Neural crest cell (in vitro differentiated cells): ENCODE measurements at regions not wholly inside any gene's neighbourhood (a gene's known extent, or its start where the extent isn't known, plus 50 kb on each side); places are given as distances from the start of the nearest gene placed in this dataset.

Experiments
- DNase-seq: peaks from one replicate; pipeline ENCODE4 v3.0.0; 2021; ENCODE audit warnings: low read depth, mixed read lengths, low spot score
- H3K27ac Mint-ChIP-seq: one replicate; pipeline ENCODE4 v1.8.0; 2021; ENCODE audit warnings: mild to moderate bottlenecking, mixed read lengths; ENCODE audit not compliant: unreplicated experiment
- H3K27me3 Mint-ChIP-seq: 2 replicates; pipeline ENCODE4 v1.8.0; 2021; ENCODE audit warnings: low read depth, mild to moderate bottlenecking, mixed read lengths
- H3K36me3 Mint-ChIP-seq: 2 replicates; pipeline ENCODE4 v1.8.0; 2021; ENCODE audit warnings: low read depth, mild to moderate bottlenecking, mixed read lengths
- H3K4me1 Mint-ChIP-seq: 2 replicates; pipeline ENCODE4 v1.8.0; 2021; ENCODE audit warnings: mixed read lengths
- H3K4me3 Mint-ChIP-seq: one replicate; pipeline ENCODE4 v1.8.0; 2021; ENCODE audit warnings: mild to moderate bottlenecking, mixed read lengths
- H3K9me3 Mint-ChIP-seq: 2 replicates; pipeline ENCODE4 v1.8.0; 2021; ENCODE audit warnings: mixed read lengths
- CTCF ChIP-seq: fragments of 200-600 bp; sonication (generic); conservative IDR thresholded peaks from 2 replicates; pipeline ENCODE4 v1.5.0; 2021; ENCODE audit warnings: antibody characterized with exemption, mild to moderate bottlenecking

DNA sequence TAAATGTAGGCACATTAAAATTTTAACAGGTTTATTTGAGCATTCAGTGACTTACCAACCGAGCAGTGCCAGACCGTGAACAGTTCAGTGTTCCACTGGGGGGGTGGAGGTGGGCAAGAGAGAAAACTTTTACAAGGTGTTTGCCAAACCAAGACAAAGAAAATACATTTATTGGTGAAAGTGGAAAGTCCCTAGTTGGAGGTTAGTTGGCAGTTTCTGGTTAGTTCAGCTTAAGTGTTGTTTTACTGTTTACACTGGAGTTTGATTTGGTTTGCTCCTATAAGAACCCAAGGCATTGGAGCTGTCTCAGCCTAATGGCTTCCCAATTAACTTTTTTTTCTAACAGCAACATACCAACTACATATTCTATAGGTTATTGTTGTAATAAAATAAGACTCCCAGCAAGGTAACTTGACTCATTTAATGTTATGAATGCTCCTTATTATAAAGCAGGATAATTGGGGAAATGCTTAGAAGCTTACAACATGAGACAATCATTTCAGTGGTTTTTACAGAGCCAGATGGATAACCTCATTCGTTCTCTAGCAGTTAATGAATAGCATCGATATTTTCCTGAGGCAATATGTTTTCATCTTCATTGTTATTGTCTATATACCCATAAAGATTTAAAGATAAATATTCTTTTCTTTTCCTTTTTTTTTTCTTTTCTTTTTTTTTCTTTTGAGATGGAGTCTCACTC lies 115.8 kb downstream of the ETNK1 start:
- no peaks in the 10 kb centered on the region for H3K4me1 Mint-ChIP-seq
- H3K27ac Mint-ChIP-seq, result no peak overlapping the region
- no peak for DNase-seq
- TF ChIP-seq CTCF, result no peak
- no peaks in the 10 kb centered on the region for H3K36me3 Mint-ChIP-seq
- peaks cover 7% of the 10 kb centered on the region for H3K9me3 Mint-ChIP-seq
- H3K4me3 Mint-ChIP-seq, result no peak overlapping the region
- no peaks in the 10 kb centered on the region for H3K27me3 Mint-ChIP-seq

- DNase-seq, result no peak
- TF ChIP-seq CTCF, result no peak
- H3K27ac Mint-ChIP-seq, result no peak overlapping the region
- H3K27me3 Mint-ChIP-seq, result no peaks in the 10 kb centered on the region
- no peak overlapping the region for H3K4me3 Mint-ChIP-seq
- no peaks in the 10 kb centered on the region for H3K4me1 Mint-ChIP-seq
- peaks cover 4% of the 10 kb centered on the region for H3K9me3 Mint-ChIP-seq
- no peaks in the 10 kb centered on the region for H3K36me3 Mint-ChIP-seq
Measured at GRCh38 chr12:22743700-22744099, 118.7 kb downstream of the ETNK1 start.

- no peak for TF ChIP-seq CTCF
- H3K36me3 Mint-ChIP-seq, result no peaks in the 10 kb centered on the region
- H3K9me3 Mint-ChIP-seq, result peaks cover 2% of the 10 kb centered on the region
- no peaks in the 10 kb centered on the region for H3K27me3 Mint-ChIP-seq
- H3K27ac Mint-ChIP-seq, result no peak overlapping the region
- no peaks in the 10 kb centered on the region for H3K4me1 Mint-ChIP-seq
- H3K4me3 Mint-ChIP-seq, result no peak overlapping the region
- DNase-seq, result no peak
Measured at GRCh38 chr12:22744197-22744596, 119.2 kb downstream of the ETNK1 start.

DNA sequence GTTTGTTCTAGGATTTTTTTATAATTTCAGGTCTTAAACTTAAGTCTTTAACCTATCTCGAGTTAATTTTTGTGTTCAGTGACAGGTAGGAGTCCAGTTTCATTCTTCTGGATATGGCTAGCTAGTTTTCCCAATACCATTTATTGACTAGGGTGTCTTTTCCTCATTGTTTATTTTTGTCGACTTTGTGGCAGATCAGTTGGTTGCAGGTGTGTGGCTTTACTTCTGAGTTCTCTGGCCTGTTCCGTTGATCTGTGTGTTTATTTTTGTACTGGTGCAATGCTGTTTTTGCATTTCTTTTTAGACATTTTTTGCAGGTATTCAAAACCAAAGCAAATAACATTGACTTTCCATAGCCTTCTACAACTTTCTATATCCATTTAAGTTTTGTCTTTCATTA lies 121.7 kb downstream of the ETNK1 start:
- Mint-ChIP-seq H3K36me3 (no peaks in the 10 kb centered on the region), H3K4me3 (no peak overlapping the region), H3K9me3 (peaks cover 2% of the 10 kb centered on the region), H3K27ac (no peak overlapping the region), H3K27me3 (no peaks in the 10 kb centered on the region), H3K4me1 (no peaks in the 10 kb centered on the region)
- DNase-seq, result no peak
- no peak for TF ChIP-seq CTCF

DNA sequence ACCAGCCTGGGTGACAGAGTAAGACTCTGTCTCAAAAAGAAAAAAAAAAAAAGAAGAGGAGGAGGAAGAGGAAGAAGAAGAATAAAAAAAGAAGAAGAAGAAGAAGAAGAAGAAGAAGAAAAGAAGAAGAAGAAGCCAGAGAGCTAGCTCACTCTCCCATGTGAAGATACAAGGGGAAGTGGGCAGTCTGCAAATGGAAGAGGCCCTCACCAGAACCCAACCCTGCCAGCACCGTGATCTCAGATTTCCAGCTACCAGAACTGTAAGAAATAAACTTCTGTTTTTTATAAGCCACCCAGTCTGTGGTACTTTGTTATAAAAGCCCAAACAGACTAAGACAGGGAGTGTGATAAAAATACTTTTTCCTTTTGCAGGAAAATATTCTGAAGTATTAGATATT lies 130.7 kb downstream of the ETNK1 start:
- no peaks in the 10 kb centered on the region for H3K4me1 Mint-ChIP-seq
- TF ChIP-seq CTCF, result no peak
- peaks cover 3% of the 10 kb centered on the region for H3K36me3 Mint-ChIP-seq
- DNase-seq, result no peak
- H3K4me3 Mint-ChIP-seq, result no peak overlapping the region
- no peaks in the 10 kb centered on the region for H3K27me3 Mint-ChIP-seq
- peaks cover 12% of the 10 kb centered on the region for H3K9me3 Mint-ChIP-seq
- H3K27ac Mint-ChIP-seq, result no peak overlapping the region
